Tibial nerve (tissue), 4 donors: ENCODE measurements at regions not wholly inside any gene's neighbourhood (a gene's known extent, or its start where the extent isn't known, plus 50 kb on each side); places are given as distances from the start of the nearest gene placed in this dataset.

Experiments
- DNase-seq, 2 donors: peaks; one replicate each; pipeline ENCODE4 v3.0.0-alpha.2; 2019; ENCODE audit warnings: low spot score in 2 of 2
- H3K27ac ChIP-seq, 4 donors: fragments of 200-600 bp; sonication (generic) in 3 of 4; one replicate each; pipeline ENCODE4 v1.5.1; 2017 to 2019; ENCODE audit warnings: mild to moderate bottlenecking in 1 of 4
- H3K27me3 ChIP-seq, 2 donors: fragments of 200-600 bp; sonication (generic) in 1 of 2; one replicate each; pipeline versions ENCODE4 v1.5.1 to v1.6.0; 2017 to 2019
- H3K36me3 ChIP-seq, 3 donors: fragments of 200-600 bp; sonication (generic); one replicate each; pipeline ENCODE4 v1.5.1; 2018 to 2019
- H3K4me1 ChIP-seq, 4 donors: fragments of 200-600 bp; sonication (generic) in 3 of 4; one replicate each; pipeline ENCODE4 v1.5.1; 2017 to 2019
- H3K4me3 ChIP-seq, 4 donors: fragments of 200-600 bp; sonication (generic) in 3 of 4; one replicate each; pipeline ENCODE4 v1.5.1; 2017 to 2019; ENCODE audit warnings: mild to moderate bottlenecking in 1 of 4, moderate library complexity in 1 of 4
- H3K9me3 ChIP-seq, 4 donors: fragments of 200-600 bp; sonication (generic) in 3 of 4; one replicate each; pipeline ENCODE4 v1.5.1; 2017 to 2019
- EP300 ChIP-seq, 2 donors: sonication (generic); formaldehyde crosslinking; IDR thresholded peaks; one replicate each; pipeline ENCODE4 v1.6.1; 2017; ENCODE audit warnings: antibody characterized with exemption in 2 of 2, mild to moderate bottlenecking in 1 of 2
- POLR2A ChIP-seq, 2 donors: fragments of 450-650 bp; IDR thresholded peaks; one replicate each; pipeline ENCODE4 v1.6.1; 2017; ENCODE audit warnings: antibody characterized with exemption in 2 of 2, mild to moderate bottlenecking in 2 of 2, moderate library complexity in 2 of 2
- WGBS, 2 donors: methylation state at CpG; one replicate each; pipeline ENCODE4 v1.1.5; 2018; 5-methylcytosine and 5-hydroxymethylcytosine counted together
- TF ChIP-seq, protein P1 (sequence below), 5 experiments: fragments of 200-600 bp in 3 of 5; fragments of 450-650 bp in 2 of 5; sonication (generic) in 3 of 5; IDR thresholded peaks; one replicate each; pipeline ENCODE4 v1.5.1; 2016 to 2019; ENCODE audit warnings: antibody characterized with exemption in 5 of 5, mild to moderate bottlenecking in 3 of 5, moderate library complexity in 2 of 5

DNA sequence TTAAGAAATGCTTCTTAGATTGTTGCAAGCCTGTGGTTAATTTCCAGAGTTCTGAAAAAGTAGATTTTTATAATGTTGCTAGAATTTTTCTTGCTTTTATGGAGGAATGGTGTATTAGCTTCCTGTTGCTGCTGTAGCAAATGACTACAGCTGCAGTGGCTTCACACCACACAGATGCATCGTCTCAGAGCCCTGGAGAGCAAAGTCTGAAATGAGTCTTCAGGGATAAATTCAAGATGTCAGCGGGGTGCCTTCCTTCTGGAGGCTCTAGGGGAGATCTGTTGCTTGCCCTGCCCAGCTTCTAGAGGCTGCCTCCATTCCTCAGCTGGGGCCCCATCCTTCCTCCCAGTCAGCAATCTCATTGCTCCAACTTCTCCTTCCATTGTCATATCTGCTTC, 187.8 kb downstream of the ZNF516 start:
- Histone ChIP-seq H3K9me3 (no peaks in the 10 kb centered on the region), H3K27ac (no peak overlapping the region), H3K4me3 (no peak overlapping the region), H3K36me3 (no peaks in the 10 kb centered on the region), H3K4me1 (no peaks in the 10 kb centered on the region), H3K27me3 (no peaks in the 10 kb centered on the region)
- no peak for DNase-seq
- no peak for TF ChIP-seq EP300 (IDR thresholded peaks at IDR 0.05)
- TF ChIP-seq POLR2A (IDR thresholded peaks at IDR 0.05) = no peak
- TF ChIP-seq, protein P1, sequence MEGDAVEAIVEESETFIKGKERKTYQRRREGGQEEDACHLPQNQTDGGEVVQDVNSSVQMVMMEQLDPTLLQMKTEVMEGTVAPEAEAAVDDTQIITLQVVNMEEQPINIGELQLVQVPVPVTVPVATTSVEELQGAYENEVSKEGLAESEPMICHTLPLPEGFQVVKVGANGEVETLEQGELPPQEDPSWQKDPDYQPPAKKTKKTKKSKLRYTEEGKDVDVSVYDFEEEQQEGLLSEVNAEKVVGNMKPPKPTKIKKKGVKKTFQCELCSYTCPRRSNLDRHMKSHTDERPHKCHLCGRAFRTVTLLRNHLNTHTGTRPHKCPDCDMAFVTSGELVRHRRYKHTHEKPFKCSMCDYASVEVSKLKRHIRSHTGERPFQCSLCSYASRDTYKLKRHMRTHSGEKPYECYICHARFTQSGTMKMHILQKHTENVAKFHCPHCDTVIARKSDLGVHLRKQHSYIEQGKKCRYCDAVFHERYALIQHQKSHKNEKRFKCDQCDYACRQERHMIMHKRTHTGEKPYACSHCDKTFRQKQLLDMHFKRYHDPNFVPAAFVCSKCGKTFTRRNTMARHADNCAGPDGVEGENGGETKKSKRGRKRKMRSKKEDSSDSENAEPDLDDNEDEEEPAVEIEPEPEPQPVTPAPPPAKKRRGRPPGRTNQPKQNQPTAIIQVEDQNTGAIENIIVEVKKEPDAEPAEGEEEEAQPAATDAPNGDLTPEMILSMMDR (IDR thresholded peaks at IDR 0.05) = no peak
- 56 to 70% methylated on average over 2 of the region's 2 CpGs for WGBS, 2 donors

GRCh38 chr18:76306685-76307292, 188.3 kb downstream of the ZNF516 start:
- TF ChIP-seq, protein P1 (IDR thresholded peaks at IDR 0.05) = no peak
- TF ChIP-seq EP300 (IDR thresholded peaks at IDR 0.05) (no peak), POLR2A (IDR thresholded peaks at IDR 0.05) (no peak)
- DNase-seq = no peak
- Histone ChIP-seq H3K27me3 (no peaks in the 10 kb centered on the region), H3K27ac (no peak overlapping the region), H3K36me3 (no peaks in the 10 kb centered on the region), H3K4me3 (no peak overlapping the region), H3K4me1 (no peaks in the 10 kb centered on the region), H3K9me3 (no peaks in the 10 kb centered on the region)
- 82 to 84% methylated on average over 9 of the region's 9 CpGs for WGBS, 2 donors

GRCh38 chr18:76285866-76286265, 209.2 kb downstream of the ZNF516 start:
- TF ChIP-seq POLR2A (IDR thresholded peaks at IDR 0.05) (no peak), EP300 (IDR thresholded peaks at IDR 0.05) (no peak)
- TF ChIP-seq, protein P1 (IDR thresholded peaks at IDR 0.05) = no peak
- 53 to 54% methylated on average over 3 of the region's 3 CpGs for WGBS, 2 donors

GRCh38 chr18:76281565-76281964, 213.5 kb downstream of the ZNF516 start:
- Histone ChIP-seq H3K27ac (no peak overlapping the region), H3K36me3 (no peaks in the 10 kb centered on the region), H3K27me3 (no peaks in the 10 kb centered on the region), H3K9me3 (peaks cover 0 to 13% (median 0%) of the 10 kb centered on the region in 4 donors), H3K4me1 (no peaks in the 10 kb centered on the region), H3K4me3 (no peak overlapping the region)
- no peak for DNase-seq
- TF ChIP-seq, protein P1 (IDR thresholded peaks at IDR 0.05) = no peak
- no peak for TF ChIP-seq EP300 (IDR thresholded peaks at IDR 0.05)
- TF ChIP-seq POLR2A (IDR thresholded peaks at IDR 0.05) = no peak
- 67 to 83% methylated on average over 4 to 5 of the region's 5 CpGs for WGBS, 2 donors

More at GRCh38 chr18:76285866-76286265, 209.2 kb downstream of the ZNF516 start:
- Histone ChIP-seq H3K9me3 (peaks cover 0 to 24% (median 2%) of the 10 kb centered on the region in 4 donors), H3K36me3 (no peaks in the 10 kb centered on the region), H3K4me3 (no peak overlapping the region), H3K4me1 (no peaks in the 10 kb centered on the region), H3K27me3 (no peaks in the 10 kb centered on the region), H3K27ac (no peak overlapping the region)
- DNase-seq = no peak

- DNase-seq = no peak
- WGBS, 2 donors = 76 to 89% methylated on average over 4 of the region's 4 CpGs
- Histone ChIP-seq H3K27ac (no peak overlapping the region), H3K36me3 (no peaks in the 10 kb centered on the region), H3K27me3 (no peaks in the 10 kb centered on the region), H3K4me3 (no peak overlapping the region), H3K4me1 (no peaks in the 10 kb centered on the region), H3K9me3 (peaks cover 0 to 13% (median 0%) of the 10 kb centered on the region in 4 donors)
- TF ChIP-seq POLR2A (IDR thresholded peaks at IDR 0.05) (no peak), EP300 (IDR thresholded peaks at IDR 0.05) (no peak)
- TF ChIP-seq, protein P1 (IDR thresholded peaks at IDR 0.05) = no peak
Measured at GRCh38 chr18:76277801-76278200, 217.2 kb downstream of the ZNF516 start.
